ENCODE measurements at regions not wholly inside any gene's neighbourhood (a gene's known extent, or its start where the extent isn't known, plus 50 kb on each side); places are given as distances from the start of the nearest gene placed in this dataset.
"Not testable (repeated sequence)": the region's sequence is repeated elsewhere in the genome, so short reads cannot be mapped to it uniquely, and the experiment has no call there.

DNA sequence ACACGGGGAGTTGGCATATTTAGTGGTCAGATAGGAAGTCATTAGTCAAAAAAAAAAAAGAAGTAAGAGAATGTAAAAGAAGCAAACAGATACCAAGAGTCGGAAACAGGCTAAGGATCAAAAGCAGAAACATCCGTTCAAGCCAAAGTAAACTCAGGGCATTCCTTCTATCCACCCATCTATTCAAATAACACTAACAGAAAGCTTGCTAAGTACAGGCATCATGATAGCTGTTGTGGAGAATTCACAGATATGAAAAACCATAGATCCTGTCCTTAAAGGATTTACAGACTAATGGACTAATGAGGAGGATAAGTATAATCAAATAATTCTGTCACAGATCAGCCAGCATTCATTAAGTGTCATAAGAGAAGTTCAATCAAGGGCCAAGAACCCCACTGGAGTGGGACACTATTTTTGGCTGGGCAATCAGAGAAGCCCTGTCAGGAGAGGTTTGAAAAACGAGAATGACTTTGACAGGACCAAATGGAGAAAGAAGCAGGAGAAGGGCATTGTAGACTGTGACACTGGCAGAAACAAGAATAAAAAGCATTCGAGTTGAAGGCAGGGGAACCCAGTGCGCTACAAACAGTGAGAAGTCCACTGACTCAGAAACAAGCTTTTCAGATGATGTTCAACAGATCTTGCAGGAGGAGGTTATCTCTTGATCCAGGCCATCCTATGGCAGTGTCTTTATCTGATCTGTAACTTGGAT is 154.2 kb upstream of the TSLP start:
- DNase-seq (ENCODE audit: low read depth) = peak; percentile 41

DNA sequence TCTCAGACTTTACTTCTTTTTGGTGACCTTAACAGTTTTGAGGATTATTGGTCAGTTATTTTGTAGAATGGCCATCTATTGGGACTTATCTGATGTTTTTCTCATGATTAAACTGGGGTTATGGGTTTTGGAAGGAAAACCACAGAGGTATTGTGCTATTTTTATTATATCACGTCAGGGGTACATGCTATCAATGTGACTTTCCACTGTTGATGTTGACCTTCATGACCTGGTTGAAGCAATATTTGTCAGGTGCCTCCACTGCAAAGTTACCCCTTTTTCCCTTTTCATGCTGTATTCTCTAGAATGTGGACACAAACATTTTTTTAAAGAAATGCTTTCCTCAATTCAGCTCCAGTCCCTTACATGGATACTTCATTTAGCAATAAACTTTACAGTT is 152.8 kb upstream of the TSLP start:
- DNase-seq (ENCODE audit: low read depth) = no peak

DNA sequence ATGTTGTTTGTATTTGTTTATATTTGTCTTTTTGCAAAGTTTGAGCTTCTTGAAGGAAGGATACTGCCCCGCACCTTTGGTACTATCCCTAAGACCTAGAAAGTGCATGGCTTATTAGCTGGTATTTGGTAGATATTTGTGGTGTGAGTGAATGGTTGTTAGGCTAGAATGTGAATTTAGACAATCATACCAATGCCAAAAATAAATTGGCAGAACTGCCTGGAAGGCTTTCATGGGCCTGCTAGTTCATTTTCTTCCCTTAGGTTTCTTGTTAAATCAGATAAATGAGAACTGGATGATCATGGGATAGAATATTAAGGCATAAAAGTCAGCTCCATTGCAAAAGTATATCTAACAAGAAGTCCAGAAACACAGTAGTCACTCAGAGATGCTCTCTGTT is 147.5 kb upstream of the TSLP start:
- no peak for DNase-seq (ENCODE audit: low read depth)

DNA sequence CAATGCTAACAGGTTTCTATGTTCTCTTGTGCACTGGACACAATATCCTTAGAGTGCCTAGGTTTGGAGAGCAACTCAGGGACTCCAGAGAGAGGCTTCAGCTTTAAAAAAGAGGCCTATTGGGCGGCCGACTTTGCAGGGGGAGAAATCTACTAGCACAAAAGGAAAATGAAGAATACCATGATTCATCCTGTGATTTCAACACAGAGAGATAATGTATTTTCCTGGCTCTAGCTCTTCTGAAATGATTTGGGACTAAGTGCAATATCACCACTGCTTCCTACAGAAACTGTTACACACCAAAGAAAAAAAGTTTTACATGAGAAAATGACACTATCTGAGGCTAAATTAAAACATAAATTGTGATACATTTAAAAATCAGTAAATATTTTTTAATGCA is 146.1 kb upstream of the TSLP start:
- DNase-seq (ENCODE audit: low read depth) = peak; percentile 29

DNA sequence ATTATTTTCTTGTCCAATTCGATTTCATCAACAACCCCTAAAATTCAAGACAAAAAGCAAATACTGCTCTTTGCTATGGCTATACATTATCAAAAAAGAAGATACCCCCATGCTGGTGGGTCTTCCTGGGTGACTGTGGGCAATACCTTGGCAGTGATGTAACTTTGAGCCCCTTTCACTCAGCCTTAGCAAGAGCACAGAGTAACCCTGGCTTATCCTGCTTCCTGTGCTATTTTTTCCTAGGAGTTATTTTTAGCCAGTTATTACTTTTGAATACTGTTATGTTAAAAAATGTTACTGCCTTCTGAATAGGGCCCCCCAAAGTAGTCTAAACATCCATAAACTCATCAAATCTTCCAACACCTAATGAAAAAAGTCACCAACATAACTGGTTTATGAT is 145.6 kb upstream of the TSLP start:
- no peak for DNase-seq (ENCODE audit: low read depth)

GRCh38 chr5:110932755-110933488 is 138.6 kb upstream of the TSLP start:
- DNase-seq (ENCODE audit: low read depth) = no peak

- no peak for DNase-seq (ENCODE audit: low read depth)
Observed at GRCh38 chr5:110940136-110940535, 131.4 kb upstream of the TSLP start.

DNA sequence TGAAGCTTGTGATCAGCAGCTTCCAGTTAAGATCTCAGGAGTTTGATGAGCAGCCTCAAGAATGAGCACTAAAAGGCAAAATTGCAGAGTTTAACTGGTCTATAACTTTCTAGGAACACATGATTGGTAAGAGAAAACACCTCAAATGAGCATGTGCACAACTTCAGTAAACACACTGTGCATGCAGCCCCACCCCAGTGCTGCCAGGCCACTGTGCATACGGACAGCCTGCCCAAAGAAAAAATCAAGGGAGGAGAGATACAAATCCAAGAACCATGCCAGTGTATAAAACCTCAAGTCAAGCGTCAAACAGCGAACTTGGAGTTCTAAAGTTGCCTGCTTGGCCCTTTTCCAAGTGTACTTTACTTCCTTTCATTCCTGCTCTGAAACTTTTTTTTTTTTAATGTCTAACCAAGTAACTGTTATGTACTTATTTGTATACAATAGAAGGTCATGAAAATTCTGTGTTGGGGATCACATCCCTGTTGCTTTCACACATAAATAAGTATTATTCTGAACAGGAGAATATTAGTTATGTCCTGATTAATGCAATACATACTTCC is 125.6 kb upstream of the TSLP start:
- DNase-seq (ENCODE audit: low read depth) = no peak

- DNase-seq (ENCODE audit: low read depth) = peak; percentile 32
Observed at GRCh38 chr5:110951373-110951791, 120.1 kb upstream of the TSLP start.

- no peak for DNase-seq (ENCODE audit: low read depth)
Observed at GRCh38 chr5:110956280-110956912, 115.1 kb upstream of the TSLP start.

GRCh38 chr5:110956913-110957813 is 114.3 kb upstream of the TSLP start:
- DNase-seq (ENCODE audit: low read depth) = no peak

- DNase-seq (ENCODE audit: low read depth) = peak; percentile 76
Observed at GRCh38 chr5:110957934-110958333, 113.6 kb upstream of the TSLP start.

GRCh38 chr5:110963495-110963894 is 108.0 kb upstream of the TSLP start:
- DNase-seq (ENCODE audit: low read depth) = no peak

GRCh38 chr5:110965773-110966581 is 105.5 kb upstream of the TSLP start:
- DNase-seq (ENCODE audit: low read depth) = no peak

- peak; percentile 13 for DNase-seq (ENCODE audit: low read depth)
Observed at GRCh38 chr5:110968246-110969005, 103.1 kb upstream of the TSLP start.

- DNase-seq (ENCODE audit: low read depth) = no peak
Observed at GRCh38 chr5:110969502-110969901, 102.0 kb upstream of the TSLP start.

- DNase-seq (ENCODE audit: low read depth) = no peak
Observed at GRCh38 chr5:110973510-110973909, 98.0 kb upstream of the TSLP start.

DNA sequence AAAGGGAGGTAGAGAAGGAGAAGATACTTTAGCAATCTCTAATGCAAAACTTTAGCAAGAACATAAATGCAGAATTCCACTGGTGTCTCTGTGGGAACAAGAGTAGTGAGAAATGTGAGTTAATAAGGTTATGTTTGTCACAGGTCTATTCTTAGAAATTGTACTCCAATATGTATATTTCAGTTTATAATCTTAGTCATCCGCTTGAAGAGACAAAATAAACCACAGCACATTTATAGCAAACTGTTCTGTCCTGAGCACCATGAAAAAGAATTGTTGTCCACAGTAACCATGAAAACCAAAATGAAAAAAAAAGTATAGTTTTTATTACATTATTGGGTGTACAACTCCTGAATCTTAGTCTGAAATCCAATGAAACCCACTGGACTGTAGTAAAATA is 93.6 kb upstream of the TSLP start:
- peak; percentile 70 for DNase-seq (ENCODE audit: low read depth)

GRCh38 chr5:110985882-110986281 is 85.6 kb upstream of the TSLP start:
- DNase-seq (ENCODE audit: low read depth) = not testable (repeated sequence)

DNA sequence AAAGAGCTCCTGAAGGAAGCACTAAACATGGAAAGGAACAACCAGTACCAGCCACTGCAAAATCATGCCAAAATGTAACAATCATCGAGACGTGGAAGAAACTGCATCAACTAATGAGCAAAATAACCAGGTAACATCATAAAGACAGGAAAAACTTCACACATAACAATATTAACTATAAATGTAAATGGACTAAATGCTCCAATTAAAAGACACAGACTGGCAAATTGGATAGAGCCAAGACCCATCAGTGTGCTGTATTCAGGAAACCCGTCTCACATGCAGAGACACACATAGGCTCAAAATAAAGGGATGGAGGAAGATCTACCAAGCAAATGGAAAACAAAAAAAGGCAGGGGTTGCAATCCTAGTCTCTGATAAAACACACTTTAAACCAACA is 83.9 kb upstream of the TSLP start:
- not testable (repeated sequence) for DNase-seq (ENCODE audit: low read depth)
